Testis (tissue), 2 donors: ENCODE measurements at regions not wholly inside any gene's neighbourhood (a gene's known extent, or its start where the extent isn't known, plus 50 kb on each side); places are given as distances from the start of the nearest gene placed in this dataset.

Source experiments
- DNase-seq: peaks from one replicate; pipeline ENCODE4 v3.0.0-alpha.2; 2019
- H3K27ac ChIP-seq, 2 donors: fragments of 200-600 bp; sonication (generic); one replicate each; pipeline ENCODE4 v1.5.1; 2019
- H3K27me3 ChIP-seq: fragments of 200-600 bp; sonication (generic); one replicate; pipeline ENCODE4 v1.5.1; 2019
- H3K36me3 ChIP-seq: fragments of 200-600 bp; sonication (generic); one replicate; pipeline ENCODE4 v1.5.1; 2017; ENCODE audit warnings: low read depth; ENCODE audit errors: missing control alignments
- H3K4me1 ChIP-seq: fragments of 200-600 bp; sonication (generic); one replicate; pipeline ENCODE4 v1.5.1; 2019
- H3K4me3 ChIP-seq, 2 donors: fragments of 200-600 bp; sonication (generic); one replicate each; pipeline ENCODE4 v1.5.1; 2017 to 2019
- H3K9me3 ChIP-seq: fragments of 200-600 bp; sonication (generic); one replicate; pipeline ENCODE4 v1.5.1; 2017
- POLR2A ChIP-seq: fragments of 450-650 bp; IDR thresholded peaks from one replicate; pipeline ENCODE4 v1.6.1; 2017; ENCODE audit warnings: antibody characterized with exemption, mild to moderate bottlenecking, moderate library complexity
- WGBS, 2 donors: methylation state at CpG; one replicate each; pipeline ENCODE4 v1.1.5; 2018; 5-methylcytosine and 5-hydroxymethylcytosine counted together
- intact Hi-C: fragments of 100-400 bp; cut with DNase I; formaldehyde crosslinking; loops from one replicate; pipeline ENCODE4 v1.15.1; 2023; ENCODE audit warnings: low total_unique reads
- TF ChIP-seq, protein P1 (sequence below), 3 experiments: fragments of 450-650 bp in 2 of 3; fragments of 200-600 bp in 1 of 3; sonication (generic) in 1 of 3; IDR thresholded peaks; one replicate each; pipeline ENCODE4 v1.5.1; 2016 to 2019; ENCODE audit warnings: antibody characterized with exemption in 3 of 3, mild to moderate bottlenecking in 2 of 3, moderate library complexity in 1 of 3

DNA sequence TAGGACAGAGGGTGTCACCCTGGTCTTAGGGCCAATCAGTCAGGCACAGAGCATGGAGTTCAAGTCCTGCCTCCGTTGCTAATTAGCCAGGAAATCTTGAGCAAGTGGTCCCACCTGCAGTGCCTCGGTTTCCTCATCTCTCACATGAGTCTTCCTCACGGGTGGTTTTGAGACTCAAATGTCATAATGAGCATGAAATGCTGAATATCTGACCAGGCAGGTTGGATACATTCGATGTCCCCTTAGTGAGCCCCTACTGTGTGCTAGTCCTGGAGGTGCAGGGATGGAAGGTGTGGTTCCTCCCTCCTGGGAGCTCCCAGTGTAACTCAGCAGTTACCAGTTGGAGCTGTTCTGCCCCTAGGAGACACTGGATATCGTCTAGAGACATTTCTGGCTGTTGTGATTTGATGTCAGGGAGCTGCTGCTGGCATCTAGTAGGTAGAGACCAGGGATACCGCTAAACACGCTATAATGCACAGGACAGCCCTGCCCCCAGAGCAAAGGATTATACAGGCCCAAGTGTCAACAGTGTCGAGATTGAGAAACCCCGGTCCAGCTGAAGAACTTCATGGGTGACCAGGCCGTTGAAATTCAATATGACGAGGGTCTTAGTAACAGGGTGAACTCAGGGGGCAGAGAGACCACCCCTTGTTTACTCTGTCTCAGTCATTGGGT lies 118.5 kb upstream of the TWIST2 start:
- peak overlapping the region in 1 of 2 donors; percentile 68 for H3K27ac ChIP-seq
- no peaks in the 10 kb centered on the region for H3K9me3 ChIP-seq
- TF ChIP-seq POLR2A = no peak
- TF ChIP-seq, protein P1, sequence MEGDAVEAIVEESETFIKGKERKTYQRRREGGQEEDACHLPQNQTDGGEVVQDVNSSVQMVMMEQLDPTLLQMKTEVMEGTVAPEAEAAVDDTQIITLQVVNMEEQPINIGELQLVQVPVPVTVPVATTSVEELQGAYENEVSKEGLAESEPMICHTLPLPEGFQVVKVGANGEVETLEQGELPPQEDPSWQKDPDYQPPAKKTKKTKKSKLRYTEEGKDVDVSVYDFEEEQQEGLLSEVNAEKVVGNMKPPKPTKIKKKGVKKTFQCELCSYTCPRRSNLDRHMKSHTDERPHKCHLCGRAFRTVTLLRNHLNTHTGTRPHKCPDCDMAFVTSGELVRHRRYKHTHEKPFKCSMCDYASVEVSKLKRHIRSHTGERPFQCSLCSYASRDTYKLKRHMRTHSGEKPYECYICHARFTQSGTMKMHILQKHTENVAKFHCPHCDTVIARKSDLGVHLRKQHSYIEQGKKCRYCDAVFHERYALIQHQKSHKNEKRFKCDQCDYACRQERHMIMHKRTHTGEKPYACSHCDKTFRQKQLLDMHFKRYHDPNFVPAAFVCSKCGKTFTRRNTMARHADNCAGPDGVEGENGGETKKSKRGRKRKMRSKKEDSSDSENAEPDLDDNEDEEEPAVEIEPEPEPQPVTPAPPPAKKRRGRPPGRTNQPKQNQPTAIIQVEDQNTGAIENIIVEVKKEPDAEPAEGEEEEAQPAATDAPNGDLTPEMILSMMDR (IDR thresholded peaks at IDR 0.05) = no peak
- H3K4me3 ChIP-seq = no peak overlapping the region
- no peak for DNase-seq
- WGBS, 2 donors = 87 to 92% methylated on average over 9 to 11 of the region's 11 CpGs
- peaks cover 12% of the 10 kb centered on the region for H3K4me1 ChIP-seq
- H3K36me3 ChIP-seq = no peaks in the 10 kb centered on the region
- intact Hi-C loops = no loop called here
- H3K27me3 ChIP-seq = no peaks in the 10 kb centered on the region

DNA sequence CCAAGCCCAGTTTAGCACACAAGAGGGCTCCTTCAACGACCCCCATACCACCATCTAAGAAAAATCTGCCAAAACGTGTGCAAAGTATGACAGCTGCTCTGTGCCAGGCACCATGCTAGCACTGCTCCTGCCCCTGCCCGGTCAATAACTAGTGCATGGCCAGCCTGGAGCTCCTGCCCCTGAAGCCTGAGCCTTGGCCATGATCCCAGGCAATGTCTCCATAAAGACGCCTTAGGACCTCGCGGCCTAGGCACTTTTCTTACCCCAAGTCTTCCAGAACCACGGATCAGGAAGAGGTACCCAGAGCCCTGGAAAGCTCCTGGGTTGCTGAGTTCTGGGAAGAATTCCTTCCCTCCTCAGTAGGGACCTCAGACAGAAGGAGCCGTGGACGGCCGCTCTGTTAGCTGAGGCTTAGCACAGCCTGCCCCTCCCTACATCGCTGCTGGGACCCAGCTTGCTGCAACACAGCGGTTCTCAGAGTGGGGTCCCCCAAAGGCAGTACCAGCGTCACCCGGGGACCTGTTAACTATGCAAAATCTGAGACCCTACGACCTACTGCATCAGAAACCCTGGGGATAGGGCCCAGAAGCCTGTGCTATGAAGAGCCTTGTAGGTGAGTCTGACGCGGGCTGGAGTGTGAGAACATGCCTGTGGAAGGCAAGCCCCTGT lies 117.8 kb upstream of the TWIST2 start:
- Histone ChIP-seq H3K4me3 (no peak overlapping the region), H3K36me3 (no peaks in the 10 kb centered on the region), H3K27me3 (no peaks in the 10 kb centered on the region), H3K9me3 (no peaks in the 10 kb centered on the region), H3K27ac (no peak overlapping the region), H3K4me1 (peaks cover 12% of the 10 kb centered on the region)
- no peak for DNase-seq
- TF ChIP-seq, protein P1 (IDR thresholded peaks at IDR 0.05) = no peak
- no peak for TF ChIP-seq POLR2A
- intact Hi-C loops = no loop called here
- 86 to 93% methylated on average over 11 to 17 of the region's 17 CpGs for WGBS, 2 donors

DNA sequence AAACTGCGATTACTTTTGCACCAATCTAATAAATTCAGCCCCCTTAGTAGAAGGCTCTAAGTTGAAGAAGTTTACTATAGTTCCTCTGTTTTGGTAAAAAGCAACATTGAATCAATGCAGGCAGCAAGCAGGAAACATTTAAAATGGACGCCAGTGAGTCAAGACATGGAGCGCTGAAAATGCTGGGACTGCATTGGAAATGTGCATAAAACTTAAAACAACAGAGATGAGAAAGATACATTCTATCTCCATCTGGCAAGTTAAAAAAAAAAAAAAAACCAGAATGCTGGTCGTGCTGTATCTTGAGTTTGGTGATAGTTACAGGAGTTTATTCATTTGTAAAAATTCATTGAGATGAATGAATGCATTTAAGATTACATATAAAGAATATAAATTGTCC lies 117.0 kb upstream of the TWIST2 start:
- Histone ChIP-seq H3K9me3 (no peaks in the 10 kb centered on the region), H3K36me3 (no peaks in the 10 kb centered on the region), H3K27me3 (no peaks in the 10 kb centered on the region), H3K4me3 (no peak overlapping the region), H3K27ac (no peak overlapping the region), H3K4me1 (peaks cover 12% of the 10 kb centered on the region)
- intact Hi-C loops = no loop called here
- no peak for TF ChIP-seq POLR2A
- TF ChIP-seq, protein P1 (IDR thresholded peaks at IDR 0.05) = no peak
- no peak for DNase-seq
- 61 to 70% methylated on average over 4 of the region's 4 CpGs for WGBS, 2 donors

DNA sequence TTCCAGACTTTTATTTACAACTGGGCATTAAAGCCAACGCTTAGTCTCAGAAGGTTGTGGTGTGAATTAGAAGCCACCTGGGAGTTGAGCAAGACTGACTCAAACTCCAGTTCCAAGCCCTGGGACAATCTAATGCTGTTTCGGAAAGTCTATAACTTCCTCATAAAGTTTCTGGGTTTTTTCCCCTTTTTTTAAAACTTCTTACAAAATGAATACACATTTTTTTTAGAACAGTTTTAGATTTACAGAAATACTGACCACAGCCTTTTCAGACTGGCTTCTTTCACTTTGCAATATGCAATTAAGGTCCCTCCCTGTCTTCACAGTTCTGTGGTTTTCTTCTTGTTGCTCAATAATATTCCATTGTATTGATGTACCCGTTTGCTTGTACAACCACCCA lies 115.9 kb upstream of the TWIST2 start:
- H3K27me3 ChIP-seq = no peaks in the 10 kb centered on the region
- intact Hi-C loops = no loop called here
- no peak overlapping the region for H3K4me3 ChIP-seq
- no peak for DNase-seq
- no peak overlapping the region for H3K27ac ChIP-seq
- H3K36me3 ChIP-seq = no peaks in the 10 kb centered on the region
- H3K9me3 ChIP-seq = no peaks in the 10 kb centered on the region
- 81 to 87% methylated on average over 3 of the region's 3 CpGs for WGBS, 2 donors
- H3K4me1 ChIP-seq = peaks cover 12% of the 10 kb centered on the region
- TF ChIP-seq, protein P1 (IDR thresholded peaks at IDR 0.05) = no peak
- TF ChIP-seq POLR2A = no peak

DNA sequence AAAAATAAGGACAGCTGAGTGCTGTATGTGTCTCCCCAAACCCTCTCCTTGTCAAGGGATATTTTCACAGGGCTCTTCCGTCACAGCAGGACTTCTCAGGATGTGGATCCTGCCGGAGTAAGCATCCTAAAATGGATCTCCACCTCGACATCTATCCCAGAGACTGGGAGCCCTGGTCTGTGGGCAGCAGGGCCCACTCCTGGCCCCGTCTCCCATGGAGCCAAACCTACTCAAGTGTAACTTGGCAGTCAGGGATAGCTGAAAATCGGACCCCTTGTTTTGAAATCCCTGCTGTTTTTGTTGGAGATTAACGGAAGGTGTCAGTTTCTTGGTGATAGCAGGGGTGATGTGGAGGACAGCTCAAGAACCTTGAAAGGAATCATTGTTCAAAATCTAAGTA lies 109.0 kb upstream of the TWIST2 start:
- WGBS, 2 donors = 77 to 85% methylated on average over 6 of the region's 6 CpGs
- no peak for DNase-seq
- H3K4me3 ChIP-seq = no peak overlapping the region
- no peaks in the 10 kb centered on the region for H3K4me1 ChIP-seq
- H3K36me3 ChIP-seq = no peaks in the 10 kb centered on the region
- intact Hi-C loops = no loop called here
- TF ChIP-seq POLR2A = no peak
- TF ChIP-seq, protein P1 (IDR thresholded peaks at IDR 0.05) = no peak
- H3K9me3 ChIP-seq = no peaks in the 10 kb centered on the region
- H3K27ac ChIP-seq = no peak overlapping the region
- no peaks in the 10 kb centered on the region for H3K27me3 ChIP-seq
